Loucy (cell line): ENCODE measurements at regions not wholly inside any gene's neighbourhood (a gene's known extent, or its start where the extent isn't known, plus 50 kb on each side); places are given as distances from the start of the nearest gene placed in this dataset.

ENCODE experiments used
- H2AFZ ChIP-seq: fragments of 200-600 bp; sonication (generic); 2 replicates; pipeline ENCODE4 v1.6.0; 2016; ENCODE audit warnings: antibody characterized with exemption, mild to moderate bottlenecking, low read length, moderate library complexity
- H3F3A ChIP-seq: fragments of 200-600 bp; 2 replicates; pipeline ENCODE4 v1.6.0; 2016; ENCODE audit warnings: antibody characterized with exemption, low read depth, mild to moderate bottlenecking
- H3K27me3 ChIP-seq: fragments of 200-600 bp; sonication (generic); 2 replicates; pipeline ENCODE4 v1.6.1; 2014; ENCODE audit warnings: low read length, mild to moderate bottlenecking; ENCODE audit not compliant: insufficient read depth, poor library complexity, severe bottlenecking
- H3K36me3 ChIP-seq: fragments of 200-600 bp; sonication (generic); 2 replicates; pipeline ENCODE4 v1.6.1; 2016; ENCODE audit warnings: low read length; ENCODE audit not compliant: insufficient read depth
- H3K4me1 ChIP-seq: fragments of 200-600 bp; sonication (generic); 2 replicates; pipeline ENCODE4 v1.5.1; 2014; ENCODE audit warnings: low read length, mild to moderate bottlenecking; ENCODE audit not compliant: insufficient read depth, poor library complexity, severe bottlenecking
- H3K4me2 ChIP-seq: fragments of 200-600 bp; sonication (generic); 2 replicates; pipeline ENCODE4 v1.6.0; 2014; ENCODE audit warnings: antibody characterized with exemption, low read length, low read depth, mild to moderate bottlenecking; ENCODE audit not compliant: poor library complexity, severe bottlenecking
- H3K4me3 ChIP-seq: fragments of 200-600 bp; sonication (generic); 2 replicates; pipeline ENCODE4 v1.5.1; 2014; ENCODE audit warnings: low read length, mild to moderate bottlenecking, mixed read lengths; ENCODE audit not compliant: poor library complexity, severe bottlenecking
- H3K79me2 ChIP-seq: fragments of 200-600 bp; sonication (generic); 2 replicates; pipeline ENCODE4 v1.6.1; 2014; ENCODE audit warnings: low read length; ENCODE audit not compliant: insufficient read depth
- H3K9ac ChIP-seq: fragments of 200-600 bp; sonication (generic); 2 replicates; pipeline ENCODE4 v1.6.0; 2014; ENCODE audit warnings: mild to moderate bottlenecking, low read depth, low read length, moderate library complexity; ENCODE audit not compliant: poor library complexity, severe bottlenecking
- H3K9me2 ChIP-seq: fragments of 200-600 bp; sonication (generic); replicated peaks from 2 replicates; pipeline ENCODE4 v1.6.1; 2016; ENCODE audit warnings: low read depth, low read length, mixed read lengths
- H3K9me3 ChIP-seq: fragments of 200-600 bp; sonication (generic); 2 replicates; pipeline ENCODE4 v1.6.1; 2014; ENCODE audit warnings: mild to moderate bottlenecking, antibody characterized with exemption, low read length, low read depth; ENCODE audit not compliant: insufficient read depth
- H4K20me1 ChIP-seq: fragments of 200-600 bp; sonication (generic); 2 replicates; pipeline ENCODE4 v1.6.0; 2014; ENCODE audit warnings: antibody characterized with exemption, low read length, mild to moderate bottlenecking; ENCODE audit not compliant: insufficient read depth, poor library complexity, severe bottlenecking
- EZH2phosphoT487 ChIP-seq: fragments of 200-600 bp; IDR thresholded peaks from 2 replicates; pipeline ENCODE4 v1.6.1; 2018; ENCODE audit warnings: antibody characterized with exemption, mild to moderate bottlenecking, moderate library complexity, borderline replicate concordance
- TF ChIP-seq, protein P1 (sequence below): fragments of 200-600 bp; sonication (generic); conservative IDR thresholded peaks from 2 replicates; pipeline ENCODE4 v1.5.1; 2014; ENCODE audit warnings: mild to moderate bottlenecking, antibody characterized with exemption, low read length

- H3K9me3 ChIP-seq = no peaks in the 10 kb centered on the region
- no peak overlapping the region for H3K4me2 ChIP-seq
- no peaks in the 10 kb centered on the region for H3K79me2 ChIP-seq
- H3K9ac ChIP-seq = no peak overlapping the region
- H3F3A ChIP-seq = no peaks in the 10 kb centered on the region
- H3K4me3 ChIP-seq = no peak overlapping the region
- no peaks in the 10 kb centered on the region for H3K4me1 ChIP-seq
- no peaks in the 10 kb centered on the region for H3K9me2 ChIP-seq
- no peaks in the 10 kb centered on the region for H3K27me3 ChIP-seq
- H4K20me1 ChIP-seq = no peaks in the 10 kb centered on the region
- no peaks in the 10 kb centered on the region for H3K36me3 ChIP-seq
- H2AFZ ChIP-seq = no peak overlapping the region
- TF ChIP-seq, protein P1, sequence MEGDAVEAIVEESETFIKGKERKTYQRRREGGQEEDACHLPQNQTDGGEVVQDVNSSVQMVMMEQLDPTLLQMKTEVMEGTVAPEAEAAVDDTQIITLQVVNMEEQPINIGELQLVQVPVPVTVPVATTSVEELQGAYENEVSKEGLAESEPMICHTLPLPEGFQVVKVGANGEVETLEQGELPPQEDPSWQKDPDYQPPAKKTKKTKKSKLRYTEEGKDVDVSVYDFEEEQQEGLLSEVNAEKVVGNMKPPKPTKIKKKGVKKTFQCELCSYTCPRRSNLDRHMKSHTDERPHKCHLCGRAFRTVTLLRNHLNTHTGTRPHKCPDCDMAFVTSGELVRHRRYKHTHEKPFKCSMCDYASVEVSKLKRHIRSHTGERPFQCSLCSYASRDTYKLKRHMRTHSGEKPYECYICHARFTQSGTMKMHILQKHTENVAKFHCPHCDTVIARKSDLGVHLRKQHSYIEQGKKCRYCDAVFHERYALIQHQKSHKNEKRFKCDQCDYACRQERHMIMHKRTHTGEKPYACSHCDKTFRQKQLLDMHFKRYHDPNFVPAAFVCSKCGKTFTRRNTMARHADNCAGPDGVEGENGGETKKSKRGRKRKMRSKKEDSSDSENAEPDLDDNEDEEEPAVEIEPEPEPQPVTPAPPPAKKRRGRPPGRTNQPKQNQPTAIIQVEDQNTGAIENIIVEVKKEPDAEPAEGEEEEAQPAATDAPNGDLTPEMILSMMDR = no peak
- TF ChIP-seq EZH2phosphoT487 = no peak
Measured at GRCh38 chr5:155087036-155087435, 73.5 kb downstream of the KIF4B start.

GRCh38 chr5:155088811-155089210 lies 75.3 kb downstream of the KIF4B start:
- Histone ChIP-seq H3K4me3 (no peak overlapping the region), H3F3A (no peaks in the 10 kb centered on the region), H3K4me1 (no peaks in the 10 kb centered on the region), H2AFZ (no peak overlapping the region), H3K27me3 (no peaks in the 10 kb centered on the region), H4K20me1 (no peaks in the 10 kb centered on the region), H3K79me2 (no peaks in the 10 kb centered on the region), H3K9me2 (no peaks in the 10 kb centered on the region), H3K4me2 (no peak overlapping the region), H3K9me3 (no peaks in the 10 kb centered on the region), H3K36me3 (no peaks in the 10 kb centered on the region), H3K9ac (no peak overlapping the region)
- no peak for TF ChIP-seq EZH2phosphoT487
- TF ChIP-seq, protein P1 = no peak

GRCh38 chr5:155089643-155090042 lies 76.1 kb downstream of the KIF4B start:
- H3K4me3 ChIP-seq = no peak overlapping the region
- no peaks in the 10 kb centered on the region for H3K9me3 ChIP-seq
- H3K9me2 ChIP-seq = no peaks in the 10 kb centered on the region
- no peaks in the 10 kb centered on the region for H3K79me2 ChIP-seq
- H3K4me2 ChIP-seq = no peak overlapping the region
- no peaks in the 10 kb centered on the region for H3K36me3 ChIP-seq
- no peaks in the 10 kb centered on the region for H4K20me1 ChIP-seq
- TF ChIP-seq, protein P1 = no peak
- TF ChIP-seq EZH2phosphoT487 = no peak
- no peak overlapping the region for H3K9ac ChIP-seq
- no peaks in the 10 kb centered on the region for H3K27me3 ChIP-seq
- no peaks in the 10 kb centered on the region for H3K4me1 ChIP-seq
- no peaks in the 10 kb centered on the region for H3F3A ChIP-seq
- H2AFZ ChIP-seq = no peak overlapping the region
